Cardiac muscle cell (in vitro differentiated cells and primary cell): ENCODE measurements at regions not wholly inside any gene's neighbourhood (a gene's known extent, or its start where the extent isn't known, plus 50 kb on each side); places are given as distances from the start of the nearest gene placed in this dataset.

Source experiments
- DNase-seq, 2 donors: peaks; one replicate each; pipeline versions ENCODE4 v3.0.0 to v3.0.0-alpha.2; 2010 to 2017; ENCODE audit warnings: low read depth in 1 of 2, low spot score in 1 of 2
- H3K27ac ChIP-seq: fragments of 200-600 bp; sonication (generic); 2 replicates; pipeline ENCODE4 v1.5.1; 2016
- H3K27me3 ChIP-seq: fragments of 200-600 bp; sonication (generic); 2 replicates; pipeline ENCODE4 v1.6.0; 2016; ENCODE audit warnings: control low read depth
- H3K36me3 ChIP-seq: fragments of 200-600 bp; sonication (generic); 2 replicates; pipeline ENCODE4 v1.5.1; 2016; ENCODE audit warnings: control low read depth
- H3K4me1 ChIP-seq: fragments of 200-600 bp; sonication (generic); 2 replicates; pipeline ENCODE4 v1.8.1; 2017; ENCODE audit warnings: low read depth, mild to moderate bottlenecking, mixed run types
- H3K4me3 ChIP-seq: fragments of 200-600 bp; sonication (generic); 2 replicates; pipeline ENCODE4 v1.5.1; 2016; ENCODE audit warnings: mild to moderate bottlenecking
- H3K9me3 ChIP-seq: fragments of 200-600 bp; sonication (generic); 2 replicates; pipeline ENCODE4 v1.5.1; 2017; ENCODE audit warnings: low read depth, mild to moderate bottlenecking, control low read depth
- TF ChIP-seq, protein P1 (sequence below): IDR thresholded peaks from 2 replicates; pipeline ENCODE4 v1.5.1; 2012; ENCODE audit warnings: low read depth, mild to moderate bottlenecking, low read length

DNA sequence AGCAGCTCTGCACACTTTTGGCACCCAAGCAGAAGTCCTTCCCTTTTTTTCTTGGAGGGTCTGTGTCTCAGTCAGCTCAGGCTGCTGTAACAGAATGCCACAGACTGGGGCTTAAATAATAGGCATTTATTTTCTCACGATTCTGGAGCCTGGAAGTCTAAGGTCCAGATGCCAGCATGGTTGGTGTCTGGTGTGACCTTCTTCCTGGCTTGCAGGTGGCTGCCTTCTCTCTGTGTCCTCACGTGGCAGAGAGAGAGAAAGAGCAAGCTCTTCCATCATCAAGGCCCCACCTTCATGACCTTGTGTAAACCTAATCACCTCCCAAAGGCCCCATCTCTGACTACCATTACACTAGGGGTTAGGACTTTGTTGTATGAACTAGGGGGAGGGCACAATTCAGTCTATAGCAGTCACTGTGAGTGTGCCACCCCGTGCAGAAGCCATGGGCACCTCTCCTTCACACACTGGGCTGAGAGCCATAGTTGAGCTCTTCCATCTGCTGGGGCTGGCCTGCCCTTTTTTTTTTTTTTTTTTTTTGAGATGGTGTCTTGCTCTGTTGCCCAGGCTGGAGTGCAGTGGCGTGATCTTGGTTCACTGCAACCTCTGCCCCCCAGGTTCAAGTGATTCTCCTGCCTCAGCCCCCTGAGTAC lies 80.3 kb downstream of the OAT start:
- H3K4me3 ChIP-seq: no peak overlapping the region
- no peaks in the 10 kb centered on the region for H3K36me3 ChIP-seq
- H3K9me3 ChIP-seq: no peaks in the 10 kb centered on the region
- DNase-seq: no peak
- H3K27ac ChIP-seq: no peak overlapping the region
- H3K4me1 ChIP-seq: no peaks in the 10 kb centered on the region
- TF ChIP-seq, protein P1, sequence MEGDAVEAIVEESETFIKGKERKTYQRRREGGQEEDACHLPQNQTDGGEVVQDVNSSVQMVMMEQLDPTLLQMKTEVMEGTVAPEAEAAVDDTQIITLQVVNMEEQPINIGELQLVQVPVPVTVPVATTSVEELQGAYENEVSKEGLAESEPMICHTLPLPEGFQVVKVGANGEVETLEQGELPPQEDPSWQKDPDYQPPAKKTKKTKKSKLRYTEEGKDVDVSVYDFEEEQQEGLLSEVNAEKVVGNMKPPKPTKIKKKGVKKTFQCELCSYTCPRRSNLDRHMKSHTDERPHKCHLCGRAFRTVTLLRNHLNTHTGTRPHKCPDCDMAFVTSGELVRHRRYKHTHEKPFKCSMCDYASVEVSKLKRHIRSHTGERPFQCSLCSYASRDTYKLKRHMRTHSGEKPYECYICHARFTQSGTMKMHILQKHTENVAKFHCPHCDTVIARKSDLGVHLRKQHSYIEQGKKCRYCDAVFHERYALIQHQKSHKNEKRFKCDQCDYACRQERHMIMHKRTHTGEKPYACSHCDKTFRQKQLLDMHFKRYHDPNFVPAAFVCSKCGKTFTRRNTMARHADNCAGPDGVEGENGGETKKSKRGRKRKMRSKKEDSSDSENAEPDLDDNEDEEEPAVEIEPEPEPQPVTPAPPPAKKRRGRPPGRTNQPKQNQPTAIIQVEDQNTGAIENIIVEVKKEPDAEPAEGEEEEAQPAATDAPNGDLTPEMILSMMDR: no peak
- H3K27me3 ChIP-seq: peaks cover 4% of the 10 kb centered on the region

DNA sequence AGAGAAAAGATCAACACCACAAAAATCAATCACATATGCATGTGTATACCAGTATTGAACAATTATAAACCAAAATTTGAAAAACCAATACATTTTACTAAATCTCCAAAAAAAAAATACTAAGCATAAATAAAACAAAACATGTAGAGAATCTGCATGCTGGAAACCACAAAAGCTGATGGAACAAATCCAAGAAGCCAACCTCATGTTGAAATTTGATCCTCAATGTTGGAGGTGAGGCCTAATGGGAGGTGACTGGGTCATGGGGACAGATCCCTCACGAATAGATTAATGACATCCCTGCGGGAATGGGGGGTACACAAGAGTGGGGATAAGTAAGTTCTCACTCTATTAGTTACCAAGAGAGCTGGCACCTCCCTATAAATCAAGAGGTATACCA lies 82.5 kb downstream of the OAT start:
- Histone ChIP-seq H3K27ac (no peak overlapping the region), H3K9me3 (no peaks in the 10 kb centered on the region), H3K4me3 (no peak overlapping the region), H3K27me3 (peaks cover 4% of the 10 kb centered on the region), H3K36me3 (no peaks in the 10 kb centered on the region), H3K4me1 (no peaks in the 10 kb centered on the region)
- TF ChIP-seq, protein P1: no peak
- peak in 1 of 2 donors; percentile 26 for DNase-seq

DNA sequence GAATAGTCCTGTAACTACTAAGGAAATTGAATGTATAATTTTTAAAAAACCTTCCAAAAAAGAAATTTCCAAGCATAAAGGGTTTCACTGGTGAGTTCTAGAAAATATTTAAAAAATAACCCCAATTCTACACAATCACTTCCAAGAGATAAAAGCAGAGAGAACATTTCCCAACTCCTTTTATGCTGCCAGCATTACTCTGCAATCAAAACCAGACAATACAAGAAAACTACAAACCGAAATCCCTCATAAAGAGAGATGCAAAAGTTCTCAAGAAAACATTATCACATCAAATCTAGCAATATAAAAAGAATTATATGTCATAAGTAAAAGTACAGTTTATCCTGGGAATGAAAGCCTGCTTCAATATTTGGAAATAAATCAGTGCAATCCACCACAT lies 84.8 kb downstream of the OAT start:
- Histone ChIP-seq H3K9me3 (no peaks in the 10 kb centered on the region), H3K4me3 (no peak overlapping the region), H3K27ac (no peak overlapping the region), H3K36me3 (no peaks in the 10 kb centered on the region), H3K4me1 (no peaks in the 10 kb centered on the region), H3K27me3 (peaks cover 4% of the 10 kb centered on the region)
- peak in 1 of 2 donors; percentile 38 for DNase-seq
- TF ChIP-seq, protein P1: no peak

DNA sequence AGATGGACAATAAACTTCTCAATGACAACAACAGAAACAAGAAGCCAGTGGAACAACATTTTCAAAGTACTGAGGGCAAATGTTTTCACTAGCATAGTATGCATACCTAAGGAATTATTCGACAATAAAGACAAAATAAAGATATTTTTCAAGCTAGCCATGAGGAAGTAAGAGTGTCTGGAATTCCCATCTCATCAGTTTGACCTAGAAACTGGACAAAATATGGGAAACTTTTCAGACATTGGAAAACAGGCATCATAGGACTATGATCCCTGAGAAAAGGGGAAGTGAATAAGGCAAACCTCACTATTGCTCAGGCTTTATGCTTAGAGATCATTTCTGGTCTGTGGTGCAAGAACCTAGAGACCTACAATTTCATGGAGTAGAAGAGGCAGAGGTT lies 86.3 kb downstream of the OAT start:
- Histone ChIP-seq H3K4me1 (no peaks in the 10 kb centered on the region), H3K4me3 (no peak overlapping the region), H3K36me3 (no peaks in the 10 kb centered on the region), H3K27ac (no peak overlapping the region), H3K27me3 (no peaks in the 10 kb centered on the region), H3K9me3 (no peaks in the 10 kb centered on the region)
- no peak for DNase-seq
- TF ChIP-seq, protein P1: no peak

DNA sequence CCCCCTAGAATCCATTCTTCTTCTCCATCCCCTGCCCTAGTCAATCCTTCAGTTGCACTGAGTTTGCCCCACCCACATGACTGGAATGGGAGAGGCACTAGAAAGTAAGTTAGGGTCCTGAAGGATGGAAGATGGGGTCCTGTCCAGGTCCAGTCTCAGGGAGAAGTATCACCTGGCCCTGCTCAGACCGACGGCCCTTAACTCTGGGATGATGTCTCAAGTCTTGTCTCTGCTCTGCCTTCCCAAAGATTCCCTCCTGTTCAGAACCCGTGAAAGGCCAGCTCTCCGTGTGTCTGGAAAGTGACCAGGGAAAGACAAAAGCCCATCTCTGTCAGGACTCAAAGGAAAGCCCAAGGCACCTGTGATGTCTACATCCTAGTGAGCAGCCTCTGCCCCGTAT lies 88.8 kb downstream of the OAT start:
- no peak for DNase-seq
- no peaks in the 10 kb centered on the region for H3K4me1 ChIP-seq
- no peaks in the 10 kb centered on the region for H3K27me3 ChIP-seq
- no peaks in the 10 kb centered on the region for H3K36me3 ChIP-seq
- H3K4me3 ChIP-seq: no peak overlapping the region
- TF ChIP-seq, protein P1: no peak
- H3K27ac ChIP-seq: no peak overlapping the region
- no peaks in the 10 kb centered on the region for H3K9me3 ChIP-seq
